Trophoblast cell (in vitro differentiated cells and primary cell): ENCODE measurements at regions not wholly inside any gene's neighbourhood (a gene's known extent, or its start where the extent isn't known, plus 50 kb on each side); places are given as distances from the start of the nearest gene placed in this dataset.

ENCODE experiments used
- DNase-seq, 2 donors: peaks; one replicate each; pipeline ENCODE4 v3.0.0-alpha.2; 2016
- H2AFZ ChIP-seq: 2 replicates; pipeline ENCODE4 v1.6.1; 2013; ENCODE audit warnings: low read length, moderate library complexity, mild to moderate bottlenecking; ENCODE audit not compliant: insufficient read depth, poor library complexity
- H2AK5ac ChIP-seq: 2 replicates; pipeline ENCODE4 v1.6.1; 2013; ENCODE audit warnings: mild to moderate bottlenecking, low read length
- H2BK120ac ChIP-seq: 2 replicates; pipeline ENCODE4 v1.6.1; 2013; ENCODE audit warnings: low read length, mild to moderate bottlenecking, moderate library complexity; ENCODE audit not compliant: insufficient read depth, poor library complexity
- H2BK12ac ChIP-seq: 2 replicates; pipeline ENCODE4 v1.6.1; 2013; ENCODE audit warnings: mild to moderate bottlenecking, low read length, moderate library complexity
- H2BK5ac ChIP-seq: 2 replicates; pipeline ENCODE4 v1.6.1; 2013; ENCODE audit warnings: low read length, low read depth, moderate library complexity, mild to moderate bottlenecking; ENCODE audit not compliant: poor library complexity
- H3K14ac ChIP-seq: 2 replicates; pipeline ENCODE4 v1.6.1; 2013; ENCODE audit warnings: mild to moderate bottlenecking, low read length
- H3K18ac ChIP-seq: 2 replicates; pipeline ENCODE4 v1.6.1; 2013; ENCODE audit warnings: mild to moderate bottlenecking, low read length
- H3K23ac ChIP-seq: 2 replicates; pipeline ENCODE4 v1.6.1; 2013; ENCODE audit warnings: low read length
- H3K27ac ChIP-seq: 2 replicates; pipeline ENCODE4 v1.5.1; 2013; ENCODE audit warnings: low read depth, mild to moderate bottlenecking, inconsistent platforms, low read length, moderate library complexity
- H3K27me3 ChIP-seq: 2 replicates; pipeline ENCODE4 v1.6.1; 2013; ENCODE audit warnings: inconsistent platforms, mild to moderate bottlenecking, low read length, moderate library complexity; ENCODE audit not compliant: insufficient read depth
- H3K36me3 ChIP-seq, 2 experiments: 1 replicate in 1 of 2; 2 replicates in 1 of 2; pipeline ENCODE4 v1.6.1; 2013; ENCODE audit warnings: low read length in 2 of 2, mild to moderate bottlenecking in 2 of 2, moderate library complexity in 1 of 2; ENCODE audit not compliant: insufficient read depth in 2 of 2, control insufficient read depth in 1 of 2
- H3K4ac ChIP-seq: 2 replicates; pipeline ENCODE4 v1.6.1; 2013; ENCODE audit warnings: low read depth, mild to moderate bottlenecking, low read length, moderate library complexity
- H3K4me1 ChIP-seq, 2 experiments: 1 replicate in 1 of 2; 2 replicates in 1 of 2; pipeline ENCODE4 v1.6.1; 2013; ENCODE audit warnings: low read length in 2 of 2, mild to moderate bottlenecking in 2 of 2, moderate library complexity in 1 of 2; ENCODE audit not compliant: insufficient read depth in 2 of 2, control insufficient read depth in 1 of 2
- H3K4me2 ChIP-seq: 2 replicates; pipeline ENCODE4 v1.6.1; 2013; ENCODE audit warnings: inconsistent platforms, mild to moderate bottlenecking, low read length, moderate library complexity
- H3K4me3 ChIP-seq: 2 replicates; pipeline ENCODE4 v1.5.1; 2013; ENCODE audit warnings: mild to moderate bottlenecking, low read depth, low read length, inconsistent platforms
- H3K79me1 ChIP-seq: one replicate; pipeline ENCODE4 v1.6.1; 2013; ENCODE audit warnings: low read length
- H3K79me2 ChIP-seq: 2 replicates; pipeline ENCODE4 v1.6.1; 2013; ENCODE audit warnings: low read length, mild to moderate bottlenecking; ENCODE audit not compliant: control insufficient read depth, insufficient read depth, poor library complexity
- H3K9ac ChIP-seq: 2 replicates; pipeline ENCODE4 v1.6.1; 2013; ENCODE audit warnings: mild to moderate bottlenecking, low read length
- H3K9me3 ChIP-seq: 2 replicates; pipeline ENCODE4 v1.6.1; 2013; ENCODE audit warnings: low read depth, mild to moderate bottlenecking, control low read depth, inconsistent platforms, low read length; ENCODE audit not compliant: insufficient read depth
- H4K12ac ChIP-seq: 2 replicates; pipeline ENCODE4 v1.6.1; 2013; ENCODE audit warnings: low read depth, mild to moderate bottlenecking, low read length, moderate library complexity
- H4K8ac ChIP-seq: 2 replicates; pipeline ENCODE4 v1.6.1; 2013; ENCODE audit warnings: low read depth, mild to moderate bottlenecking, low read length, moderate library complexity
- H4K91ac ChIP-seq: one replicate; pipeline ENCODE4 v1.6.1; 2013; ENCODE audit warnings: low read depth, mild to moderate bottlenecking, low read length, moderate library complexity
- WGBS: extraction: QIAGEN DNeasy Blood & Tissue Kit; methylation state at CpG from one replicate; pipeline ENCODE4 v1.1.7; 2013; ENCODE audit warnings: missing lambda C conversion rate; ENCODE audit not compliant: insufficient read length, insufficient coverage; ENCODE audit errors: extremely low coverage; 5-methylcytosine and 5-hydroxymethylcytosine counted together

DNA sequence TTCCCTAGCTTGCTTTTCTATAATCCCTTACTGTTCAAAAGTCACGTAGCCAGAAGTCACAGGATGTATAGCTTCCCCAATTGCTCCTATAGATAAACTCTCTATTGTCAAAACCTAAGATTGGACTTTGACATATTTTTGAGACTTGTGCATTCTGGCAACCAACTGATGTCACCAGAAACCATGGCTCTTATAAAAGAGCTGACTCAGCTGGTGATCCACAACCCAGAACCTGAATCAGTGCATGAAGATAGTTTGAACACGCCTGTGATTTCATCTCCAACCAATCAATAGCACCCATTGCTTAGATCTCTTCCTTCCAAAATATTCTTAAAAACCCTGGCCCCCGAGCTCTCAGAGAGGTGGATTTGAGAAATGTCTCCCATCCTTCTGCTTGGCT, 639.9 kb upstream of the PIK3C3 start:
- no peak overlapping the region for H2BK120ac ChIP-seq
- WGBS, result no CpG with 5 or more reads among the region's 3 CpGs

DNA sequence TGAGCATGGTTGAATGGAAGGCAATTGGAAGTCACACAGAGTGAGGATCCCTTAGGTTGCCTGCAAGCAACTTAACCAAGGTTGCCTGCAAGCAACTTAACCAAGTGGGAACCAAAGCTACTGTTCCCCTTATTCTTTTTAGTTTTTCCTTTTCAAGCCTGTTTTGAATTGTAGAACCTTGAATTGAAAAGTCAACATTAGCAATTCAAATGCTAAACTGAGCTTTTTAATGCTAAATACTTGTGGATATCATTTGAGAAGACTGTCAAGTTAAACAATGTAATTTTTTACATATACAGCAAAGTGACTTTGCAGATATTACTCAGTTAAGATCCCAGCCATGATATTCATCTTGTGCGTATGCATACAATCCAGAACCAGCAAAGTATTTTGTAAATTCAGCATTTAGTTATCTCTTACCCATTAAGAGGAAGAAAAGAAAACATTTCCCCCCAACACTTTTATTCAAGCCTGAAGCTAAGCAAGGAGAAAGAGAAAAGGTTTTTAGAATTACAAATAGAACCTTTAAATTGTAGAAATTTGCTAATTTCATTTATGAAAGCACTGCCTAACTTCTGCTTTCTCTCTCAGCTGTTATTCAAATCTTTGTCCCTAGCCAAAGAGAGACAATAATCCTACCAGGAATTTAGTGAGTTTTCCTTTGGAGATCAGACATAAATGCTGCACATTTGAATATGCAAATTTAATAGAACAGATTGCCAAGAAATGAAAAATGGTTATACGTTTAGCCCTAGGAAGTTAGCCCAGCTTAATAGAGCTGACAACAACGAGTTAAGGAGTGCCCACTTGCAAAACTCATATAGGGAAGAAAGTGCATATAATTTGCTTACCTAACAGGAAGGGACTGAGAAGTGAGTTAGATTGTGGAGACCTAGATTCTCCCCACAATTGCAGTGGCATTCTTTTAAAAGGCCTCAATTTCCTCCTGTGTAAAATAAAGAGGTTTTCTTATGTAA, 643.2 kb upstream of the PIK3C3 start:
- H4K8ac ChIP-seq, result no peak overlapping the region
- H4K91ac ChIP-seq, result no peak overlapping the region
- H3K79me1 ChIP-seq, result no peaks in the 10 kb centered on the region
- no peak overlapping the region for H3K4me2 ChIP-seq
- H4K12ac ChIP-seq, result no peak overlapping the region
- H3K4ac ChIP-seq, result no peak overlapping the region
- no CpG with 5 or more reads among the region's 3 CpGs for WGBS
- no peaks in the 10 kb centered on the region for H3K9me3 ChIP-seq
- no peak overlapping the region for H3K9ac ChIP-seq
- no peak overlapping the region for H2BK12ac ChIP-seq
- H3K79me2 ChIP-seq, result no peaks in the 10 kb centered on the region
- H3K14ac ChIP-seq, result no peak overlapping the region
- no peak overlapping the region for H2AK5ac ChIP-seq
- H3K4me3 ChIP-seq, result no peak overlapping the region
- H2BK120ac ChIP-seq, result no peak overlapping the region
- H2BK5ac ChIP-seq, result no peak overlapping the region
- H2AFZ ChIP-seq, result no peak overlapping the region
- H3K4me1 ChIP-seq, result no peaks in the 10 kb centered on the region
- no peak overlapping the region for H3K18ac ChIP-seq
- H3K23ac ChIP-seq, result no peak overlapping the region
- no peak overlapping the region for H3K27ac ChIP-seq
- DNase-seq, result no peak
- no peaks in the 10 kb centered on the region for H3K27me3 ChIP-seq
- H3K36me3 ChIP-seq, result no peaks in the 10 kb centered on the region

More for the DNA sequence above, 639.9 kb upstream of the PIK3C3 start:
- Histone ChIP-seq H4K8ac (no peak overlapping the region), H3K23ac (no peak overlapping the region), H3K9ac (no peak overlapping the region), H3K79me1 (peaks cover 4% of the 10 kb centered on the region), H3K9me3 (no peaks in the 10 kb centered on the region), H3K36me3 (no peaks in the 10 kb centered on the region), H3K27ac (no peak overlapping the region), H3K14ac (no peak overlapping the region), H3K79me2 (no peaks in the 10 kb centered on the region), H3K27me3 (no peaks in the 10 kb centered on the region), H3K4ac (no peak overlapping the region), H4K91ac (no peak overlapping the region), H2BK5ac (no peak overlapping the region), H4K12ac (no peak overlapping the region), H2AFZ (no peak overlapping the region), H2BK12ac (no peak overlapping the region), H3K4me1 (peaks cover 0 to 3% of the 10 kb centered on the region in 2 experiments), H3K4me3 (no peak overlapping the region), H2AK5ac (no peak overlapping the region), H3K18ac (no peak overlapping the region), H3K4me2 (no peak overlapping the region)
- no peak for DNase-seq

DNA sequence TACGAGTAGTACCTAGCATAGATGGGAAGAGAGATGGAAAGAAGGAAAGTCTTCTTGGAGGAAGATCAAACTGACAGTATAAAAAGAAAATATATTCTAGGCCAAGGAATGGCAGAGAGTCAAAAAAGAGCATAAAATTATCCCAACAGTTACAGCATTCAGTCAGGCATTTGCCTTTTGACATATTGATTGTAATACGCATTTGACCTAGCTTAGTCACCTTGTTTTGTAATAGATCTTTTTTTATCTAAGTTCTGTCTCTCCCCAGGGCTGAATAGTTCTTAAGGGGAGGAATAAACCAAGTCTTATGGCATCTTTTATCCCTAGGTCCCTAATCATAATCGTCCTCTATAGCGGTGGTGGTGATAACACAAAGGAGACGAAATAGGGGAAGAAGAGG, 657.3 kb upstream of the PIK3C3 start:
- Histone ChIP-seq H2BK12ac (no peak overlapping the region), H3K27me3 (no peaks in the 10 kb centered on the region), H3K4me2 (no peak overlapping the region), H3K9ac (no peak overlapping the region), H3K4me3 (no peak overlapping the region), H2BK120ac (no peak overlapping the region), H4K12ac (no peak overlapping the region), H3K79me2 (no peaks in the 10 kb centered on the region), H3K27ac (no peak overlapping the region), H2AFZ (no peak overlapping the region), H2BK5ac (no peak overlapping the region), H2AK5ac (no peak overlapping the region), H3K18ac (no peak overlapping the region), H3K79me1 (no peaks in the 10 kb centered on the region), H3K4ac (no peak overlapping the region), H4K91ac (no peak overlapping the region), H3K9me3 (no peaks in the 10 kb centered on the region), H3K4me1 (no peaks in the 10 kb centered on the region), H3K36me3 (no peaks in the 10 kb centered on the region), H3K14ac (no peak overlapping the region), H4K8ac (no peak overlapping the region), H3K23ac (no peak overlapping the region)
- DNase-seq, result no peak
- no CpG with 5 or more reads among the region's 5 CpGs for WGBS

DNA sequence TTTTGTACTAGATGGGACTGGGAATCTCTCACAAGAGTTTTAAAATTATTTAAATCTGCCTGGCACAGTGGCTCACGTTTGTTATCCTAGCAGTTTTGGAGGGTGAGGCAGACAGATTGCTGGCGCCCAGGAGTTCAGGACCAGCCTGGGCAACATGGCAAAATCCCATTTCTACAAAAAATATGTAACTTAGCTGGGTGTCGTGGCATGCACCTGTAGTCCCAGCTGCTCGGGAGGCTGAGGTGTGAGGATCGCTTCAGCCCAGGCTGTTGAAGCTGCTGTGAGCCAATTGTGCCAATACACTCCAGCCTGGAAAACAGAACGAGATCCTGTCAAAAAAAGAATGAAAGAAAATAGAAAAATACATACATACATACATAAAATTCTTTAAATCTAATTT, 685.7 kb upstream of the PIK3C3 start:
- Histone ChIP-seq H3K9ac (no peak overlapping the region), H3K4me1 (no peaks in the 10 kb centered on the region), H3K14ac (no peak overlapping the region), H2BK12ac (no peak overlapping the region), H4K91ac (no peak overlapping the region), H3K27me3 (no peaks in the 10 kb centered on the region), H4K12ac (no peak overlapping the region), H2AFZ (no peak overlapping the region), H2BK5ac (no peak overlapping the region), H2BK120ac (no peak overlapping the region), H3K4me2 (no peak overlapping the region), H3K4me3 (no peak overlapping the region), H2AK5ac (no peak overlapping the region), H3K27ac (no peak overlapping the region), H3K79me1 (no peaks in the 10 kb centered on the region), H3K23ac (no peak overlapping the region), H3K18ac (no peak overlapping the region), H3K9me3 (no peaks in the 10 kb centered on the region), H4K8ac (no peak overlapping the region), H3K79me2 (no peaks in the 10 kb centered on the region), H3K36me3 (no peaks in the 10 kb centered on the region), H3K4ac (no peak overlapping the region)
- DNase-seq, result no peak
- WGBS, result no CpG with 5 or more reads among the region's 6 CpGs
